ENCODE measurements at regions not wholly inside any gene's neighbourhood (a gene's known extent, or its start where the extent isn't known, plus 50 kb on each side); places are given as distances from the start of the nearest gene placed in this dataset.

GRCh38 chr7:156440456-156440855, 200.1 kb upstream of the RNF32 start:
- FAIRE-seq, result no peak

GRCh38 chr7:156438011-156438410, 202.6 kb upstream of the RNF32 start:
- FAIRE-seq, result no peak

GRCh38 chr7:156437021-156437614, 203.5 kb upstream of the RNF32 start:
- no peak for FAIRE-seq

GRCh38 chr7:156435486-156436231, 204.9 kb upstream of the RNF32 start:
- FAIRE-seq, result no peak

- FAIRE-seq, result no peak
Measured at GRCh38 chr7:156434706-156435105, 205.9 kb upstream of the RNF32 start.

- FAIRE-seq, result no peak
Measured at GRCh38 chr7:156432018-156432417, 208.6 kb upstream of the RNF32 start.

GRCh38 chr7:156430109-156430508, 210.5 kb upstream of the RNF32 start:
- FAIRE-seq, result no peak

GRCh38 chr7:156429514-156429913, 211.1 kb upstream of the RNF32 start:
- no peak for FAIRE-seq

GRCh38 chr7:156423876-156424275, 216.7 kb upstream of the RNF32 start:
- no peak for FAIRE-seq

GRCh38 chr7:156420496-156420895, 220.1 kb upstream of the RNF32 start:
- FAIRE-seq, result no peak

GRCh38 chr7:156419782-156420181, 220.8 kb upstream of the RNF32 start:
- FAIRE-seq, result no peak

GRCh38 chr7:156402255-156402654, 238.3 kb upstream of the RNF32 start:
- FAIRE-seq, result no peak

- no peak for FAIRE-seq
Measured at GRCh38 chr7:156401617-156402016, 239.0 kb upstream of the RNF32 start.

- FAIRE-seq, result no peak
Measured at GRCh38 chr7:156400046-156400445, 240.5 kb upstream of the RNF32 start.

- FAIRE-seq, result no peak
Measured at GRCh38 chr7:156397249-156397648, 243.3 kb upstream of the RNF32 start.

- FAIRE-seq, result no peak
Measured at GRCh38 chr7:156389116-156389692, 251.4 kb upstream of the RNF32 start.

- FAIRE-seq, result no peak
Measured at GRCh38 chr7:156386097-156386496, 254.5 kb upstream of the RNF32 start.

- FAIRE-seq, result no peak
Measured at GRCh38 chr7:156384706-156385105, 255.9 kb upstream of the RNF32 start.

- no peak for FAIRE-seq
Measured at GRCh38 chr7:156383526-156383925, 257.0 kb upstream of the RNF32 start.

- FAIRE-seq, result no peak
Measured at GRCh38 chr7:156380261-156380660, 260.3 kb upstream of the RNF32 start.

- no peak for FAIRE-seq
Measured at GRCh38 chr7:156379324-156380070, 261.1 kb upstream of the RNF32 start.

GRCh38 chr7:156378806-156379205, 261.8 kb upstream of the RNF32 start:
- FAIRE-seq, result no peak

GRCh38 chr7:156376317-156376716, 264.3 kb upstream of the RNF32 start:
- no peak for FAIRE-seq

- no peak for FAIRE-seq
Measured at GRCh38 chr7:156374335-156374734, 266.2 kb upstream of the RNF32 start.
